Activated CD4-positive, alpha-beta T cell treated with anti-CD3 and anti-CD28 coated beads, Interleukin-2, amount 50 U/mL, for 48 hours (primary cell): ENCODE measurements at regions not wholly inside any gene's neighbourhood (a gene's known extent, or its start where the extent isn't known, plus 50 kb on each side); places are given as distances from the start of the nearest gene placed in this dataset.
"Not testable (repeated sequence)": the region's sequence is repeated elsewhere in the genome, so short reads cannot be mapped to it uniquely, and the experiment has no call there.

Experiments
- DNase-seq, 2 experiments: peaks; one replicate each; pipeline ENCODE4 v3.0.0-alpha.2; 2020

DNA sequence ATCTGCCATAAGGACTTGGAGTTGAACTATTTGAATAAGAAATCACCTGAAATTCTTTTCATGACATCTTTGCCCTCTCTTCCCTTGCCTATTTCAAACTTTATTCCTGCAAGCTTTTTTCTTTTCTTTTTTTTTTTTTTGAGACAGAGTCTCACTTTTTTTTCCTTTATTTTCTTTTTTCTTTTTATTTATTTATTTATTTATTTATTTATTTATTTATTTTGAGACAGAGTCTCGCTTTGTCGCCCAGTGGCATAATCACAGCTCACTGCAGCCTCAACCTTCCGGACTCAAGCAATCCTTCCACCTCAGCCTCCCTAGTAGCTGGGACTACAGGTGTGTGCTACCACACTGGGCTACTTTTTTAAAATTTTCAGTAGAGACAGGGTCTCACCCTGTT is 369.3 kb upstream of the ATP11B start:
- no peak for DNase-seq

DNA sequence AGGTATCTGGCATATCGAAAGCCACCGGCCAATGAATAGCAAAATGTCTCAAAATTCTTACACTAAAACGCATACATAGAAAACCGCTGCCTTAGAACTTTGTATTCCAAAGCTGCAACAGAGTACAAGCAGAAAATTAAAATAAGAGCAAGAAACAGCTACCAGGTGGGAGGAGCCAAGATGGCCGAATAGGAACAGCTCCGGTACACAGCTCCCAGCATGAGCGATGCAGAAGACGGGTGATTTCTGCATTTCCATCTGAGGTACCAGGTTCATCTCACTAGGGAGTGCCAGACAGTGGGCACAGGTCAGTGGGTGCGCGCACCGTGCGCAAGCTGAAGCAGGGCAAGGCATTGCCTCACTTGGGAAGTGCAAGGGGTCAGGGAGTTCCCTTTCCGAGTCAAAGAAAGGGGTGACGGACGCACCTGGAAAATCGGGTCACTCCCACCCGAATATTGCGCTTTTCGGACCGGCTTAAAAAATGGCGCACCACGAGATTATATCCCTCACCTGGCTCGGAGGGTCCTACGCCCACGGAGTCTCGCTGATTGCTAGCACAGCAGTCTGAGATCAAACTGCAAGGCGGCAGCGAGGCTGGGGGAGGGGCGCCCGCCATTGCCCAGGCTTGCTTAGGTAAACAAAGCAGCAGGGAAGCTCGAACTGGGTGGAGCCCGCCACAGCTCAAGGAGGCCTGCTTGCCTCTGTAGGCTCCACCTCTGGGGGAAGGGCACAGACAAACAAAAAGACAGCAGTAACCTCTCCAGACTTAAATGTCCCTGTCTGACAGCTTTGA is 367.2 kb upstream of the ATP11B start:
- not testable (repeated sequence) for DNase-seq

DNA sequence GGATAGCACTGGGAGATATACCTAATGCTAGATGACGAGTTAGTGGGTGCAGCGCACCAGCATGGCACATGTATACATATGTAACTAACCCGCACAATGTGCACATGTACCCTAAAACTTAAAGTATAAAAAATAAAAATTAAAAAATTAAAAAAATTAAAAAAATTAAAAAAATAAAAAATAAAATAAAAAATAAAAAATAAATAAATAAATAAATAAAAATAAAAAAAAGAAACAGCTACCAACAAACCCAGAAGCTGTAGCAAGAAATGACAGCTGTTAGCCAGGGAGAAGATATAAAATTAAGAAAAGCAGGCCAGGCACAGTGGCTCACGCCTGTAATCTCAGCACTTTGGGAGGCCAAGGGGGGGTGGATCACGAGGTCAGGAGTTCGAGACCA is 361.3 kb upstream of the ATP11B start:
- DNase-seq: not testable (repeated sequence)

DNA sequence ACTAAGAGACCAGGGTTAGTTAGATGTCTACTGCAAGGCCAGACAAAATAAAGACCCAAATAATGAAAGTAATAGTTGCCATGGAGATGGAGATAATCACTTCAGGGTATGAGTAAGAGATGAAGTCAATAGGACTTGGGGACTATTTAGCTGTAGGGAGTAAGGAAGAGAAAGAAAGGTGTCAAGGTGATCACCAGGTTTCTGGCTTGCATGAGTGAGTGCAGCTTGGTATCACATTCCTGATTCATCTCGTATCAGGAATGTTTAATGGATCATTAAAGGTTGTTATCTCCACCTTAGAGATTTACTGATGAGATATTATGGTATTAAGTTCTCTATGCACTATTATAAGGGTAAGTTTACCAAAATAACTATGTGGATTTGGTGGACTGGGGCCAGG is 357.4 kb upstream of the ATP11B start:
- no peak for DNase-seq

DNA sequence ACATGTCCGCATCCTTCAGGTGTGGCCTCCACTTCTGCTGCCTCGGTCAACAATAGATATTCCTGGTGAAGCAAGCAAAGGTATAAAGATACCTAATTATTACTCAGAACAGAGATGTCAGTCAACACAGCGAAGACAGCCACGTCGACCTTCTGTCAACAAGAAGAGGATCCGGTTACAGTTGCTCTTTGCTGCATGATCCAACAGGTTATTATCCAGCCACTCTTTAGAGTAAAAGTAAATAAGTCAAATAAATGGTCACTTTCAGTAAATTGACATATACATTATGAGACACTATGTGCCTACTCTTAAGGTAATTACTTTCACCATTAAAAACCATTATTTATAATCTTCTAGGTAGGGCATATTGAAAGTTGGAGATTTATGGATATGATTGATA is 356.8 kb upstream of the ATP11B start:
- no peak for DNase-seq

DNA sequence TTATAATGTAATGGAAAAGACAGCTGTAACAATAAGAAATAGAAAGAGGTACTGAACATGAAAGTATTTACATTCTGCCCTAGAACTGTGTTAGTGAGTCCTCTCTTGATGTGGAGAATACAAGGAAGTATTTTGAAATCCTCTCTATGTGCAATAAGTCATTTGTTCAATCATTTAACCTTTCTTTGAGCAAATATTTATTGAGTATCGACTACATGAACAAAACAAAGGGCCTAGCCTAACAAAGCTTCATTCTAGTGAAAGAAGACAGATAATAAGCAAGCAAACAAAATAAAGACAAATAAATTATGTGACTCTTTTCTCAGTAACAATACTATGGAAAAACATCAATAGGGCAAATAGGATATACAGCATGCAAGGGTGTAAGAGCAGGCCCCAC is 354.9 kb upstream of the ATP11B start:
- no peak for DNase-seq

DNA sequence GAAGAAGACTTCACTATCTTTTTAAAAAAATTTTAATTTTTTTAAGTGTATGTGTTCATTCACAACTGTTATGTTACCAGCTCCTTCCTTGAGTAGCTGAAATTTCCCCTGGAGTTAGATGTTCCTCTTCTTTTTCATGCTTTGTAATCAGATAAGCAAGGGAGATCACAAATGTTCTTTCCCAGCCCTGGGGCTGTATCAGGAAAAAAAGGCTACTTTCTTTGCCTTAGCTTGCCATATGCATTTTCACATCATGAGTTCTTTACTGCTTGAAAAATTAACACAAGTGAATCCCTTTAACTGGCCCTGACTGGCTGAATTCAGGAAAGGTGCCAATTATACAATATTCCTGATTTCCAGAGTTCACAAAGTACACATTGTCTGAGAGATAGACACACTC is 353.2 kb upstream of the ATP11B start:
- no peak for DNase-seq

DNA sequence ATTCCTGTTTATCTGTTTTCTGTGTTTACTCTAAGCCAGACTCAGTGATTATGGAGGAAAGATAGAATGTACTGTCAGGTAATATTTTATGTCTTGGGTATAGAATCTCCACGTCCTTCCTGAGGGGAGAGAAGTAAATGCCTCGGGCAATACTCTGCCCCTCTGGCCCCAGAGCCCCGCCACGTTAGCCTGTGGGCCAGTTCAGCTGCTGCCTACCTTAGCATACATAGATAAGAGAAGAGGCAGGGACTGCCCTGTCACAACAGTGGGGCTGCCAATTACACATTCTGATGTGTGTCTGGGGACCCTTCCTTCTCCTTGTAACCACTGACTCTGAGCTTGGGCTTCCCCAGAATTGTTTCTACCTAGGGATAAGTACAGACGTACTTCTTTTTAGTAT is 347.7 kb upstream of the ATP11B start:
- no peak for DNase-seq

DNA sequence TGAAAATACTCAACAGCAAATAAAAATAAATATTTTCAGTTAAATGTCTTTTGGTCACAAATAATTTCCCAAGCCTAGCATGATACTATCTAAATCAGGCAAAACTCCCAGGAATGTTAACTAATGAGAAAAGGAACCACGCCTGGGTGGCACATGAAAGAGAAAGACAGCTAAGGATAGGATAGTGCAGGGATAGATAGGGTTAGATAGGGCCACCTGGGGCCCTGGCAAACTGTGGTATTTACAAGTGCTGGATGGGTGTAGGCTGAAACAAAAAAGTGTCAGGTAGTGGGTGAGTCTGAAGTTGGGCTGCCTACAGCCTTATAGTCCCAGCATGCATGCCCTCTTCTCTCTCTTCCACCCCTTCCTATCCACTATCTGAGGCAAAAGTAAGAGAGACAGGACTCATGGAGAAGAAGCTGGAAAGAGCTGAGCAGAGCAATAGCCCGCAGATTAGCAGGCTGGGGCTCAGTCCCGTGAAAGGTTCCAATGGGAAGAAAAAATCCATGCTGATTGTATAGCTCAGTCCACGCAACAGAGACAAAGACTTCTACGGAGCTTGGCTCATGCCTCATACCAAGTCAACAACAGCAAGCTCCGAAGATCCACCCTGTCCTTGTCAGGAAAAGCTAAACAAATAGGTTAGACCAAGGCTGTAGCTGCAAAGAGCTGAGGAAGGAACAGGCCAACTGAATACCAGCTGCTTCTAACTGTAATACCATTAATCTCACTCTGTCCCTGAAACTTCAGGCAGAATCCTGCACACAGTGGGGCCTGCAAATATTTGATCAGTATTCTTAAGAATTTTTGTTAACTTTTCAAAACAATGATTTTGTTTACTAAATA is 342.1 kb upstream of the ATP11B start:
- DNase-seq: no peak

DNA sequence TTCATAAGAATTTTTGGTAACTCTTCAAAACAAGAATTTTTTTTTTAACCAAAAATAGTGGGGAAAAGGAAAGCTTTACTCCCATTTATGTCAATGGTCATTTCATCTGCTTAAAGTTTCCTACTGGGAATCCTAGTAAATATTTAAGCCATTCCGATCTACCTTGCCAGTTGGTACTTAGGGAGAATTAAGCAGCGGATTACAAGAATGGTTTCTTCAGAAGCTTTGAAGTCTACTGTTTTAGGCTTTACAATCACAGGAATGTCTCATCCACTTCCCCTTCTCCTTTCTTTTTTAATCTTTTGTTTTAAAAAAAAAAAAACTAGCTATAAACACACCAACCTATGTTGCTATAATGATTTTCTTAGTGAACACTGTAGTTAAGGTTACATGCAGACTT is 341.4 kb upstream of the ATP11B start:
- DNase-seq: no peak

DNA sequence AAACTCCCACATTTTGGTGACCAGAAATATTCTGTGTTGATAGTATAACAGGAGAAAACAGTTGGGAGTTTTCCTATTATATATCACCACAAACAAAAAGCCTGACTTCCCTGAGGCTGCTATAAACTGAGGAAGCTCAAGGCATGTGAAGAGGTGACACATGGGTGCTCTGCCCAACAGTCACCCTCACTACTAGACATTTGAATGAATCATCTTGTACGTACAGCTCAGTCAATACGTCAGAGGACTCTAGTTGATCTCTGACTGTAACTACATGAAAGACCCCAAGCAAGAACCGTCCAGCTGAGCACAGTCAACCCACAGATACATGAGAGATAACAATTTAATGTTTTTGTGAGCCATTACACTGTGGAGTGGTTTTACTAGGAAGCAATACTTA is 338.3 kb upstream of the ATP11B start:
- DNase-seq: no peak

DNA sequence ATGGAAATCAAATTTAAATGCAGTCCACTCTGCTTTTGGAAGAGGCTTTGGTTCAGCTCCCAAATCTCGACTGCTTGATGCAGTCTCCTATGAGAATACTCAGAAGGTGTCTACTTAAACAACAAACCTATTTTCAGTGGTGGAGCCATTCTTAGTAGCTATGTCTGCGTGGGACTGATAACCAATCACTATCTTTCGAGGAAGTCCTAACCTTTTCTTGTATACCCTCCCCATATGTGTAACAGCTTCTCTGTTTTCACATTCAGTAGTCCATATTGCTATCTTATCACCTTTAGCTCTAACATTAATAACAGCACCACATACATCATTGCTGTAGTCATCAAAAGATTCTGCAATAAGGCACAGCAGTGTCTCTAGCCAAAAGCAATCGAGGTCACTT is 333.0 kb upstream of the ATP11B start:
- DNase-seq: no peak

DNA sequence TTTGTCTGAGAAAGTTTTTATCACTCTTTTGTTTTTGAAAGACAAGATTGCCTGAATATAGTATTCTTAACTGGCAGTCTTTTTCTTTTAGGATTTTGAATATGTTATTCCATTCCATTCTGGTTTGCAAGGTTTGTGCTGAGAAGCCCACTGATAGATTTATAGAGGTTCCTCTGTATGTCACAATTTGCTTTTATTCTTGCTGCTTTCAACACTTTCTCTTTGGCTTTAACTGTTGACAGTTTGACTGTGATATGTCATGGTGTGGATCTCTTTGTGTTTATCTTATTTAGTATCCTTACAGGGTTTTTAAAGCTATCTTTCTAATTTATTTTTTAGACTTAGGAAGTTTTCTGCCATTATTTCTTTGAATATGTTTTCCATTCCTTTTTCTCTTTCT is 331.2 kb upstream of the ATP11B start:
- DNase-seq: no peak

DNA sequence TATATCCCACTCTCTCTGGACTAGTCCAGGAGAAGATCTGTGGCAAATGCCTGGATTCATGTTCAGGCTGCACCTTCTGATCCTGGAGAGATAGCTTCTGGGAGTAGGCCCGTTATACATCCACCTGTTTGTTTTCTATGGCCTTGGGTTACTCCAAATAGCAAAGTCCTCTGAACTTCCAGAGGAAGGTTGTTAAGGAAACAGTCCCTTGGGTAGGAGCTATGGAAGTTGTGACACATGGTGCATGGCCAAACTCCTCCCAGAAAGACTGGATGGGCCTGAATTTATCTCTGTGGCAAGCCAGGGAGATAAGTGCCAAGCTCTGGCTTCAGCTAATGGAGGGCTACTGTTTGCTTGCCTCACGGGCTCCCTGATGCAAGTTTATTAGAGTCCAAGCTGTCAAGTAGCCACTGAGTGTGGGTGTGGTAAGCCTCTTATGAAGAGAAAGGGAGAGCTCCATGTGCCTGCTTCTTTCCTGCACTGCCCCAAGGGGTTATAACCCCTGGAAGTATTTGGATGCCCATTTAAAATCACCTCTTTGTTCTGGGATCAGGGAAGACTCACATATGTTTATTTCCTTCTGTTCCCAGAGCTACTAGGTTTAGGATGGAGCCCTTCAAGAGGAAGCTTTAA is 328.7 kb upstream of the ATP11B start:
- no peak for DNase-seq

DNA sequence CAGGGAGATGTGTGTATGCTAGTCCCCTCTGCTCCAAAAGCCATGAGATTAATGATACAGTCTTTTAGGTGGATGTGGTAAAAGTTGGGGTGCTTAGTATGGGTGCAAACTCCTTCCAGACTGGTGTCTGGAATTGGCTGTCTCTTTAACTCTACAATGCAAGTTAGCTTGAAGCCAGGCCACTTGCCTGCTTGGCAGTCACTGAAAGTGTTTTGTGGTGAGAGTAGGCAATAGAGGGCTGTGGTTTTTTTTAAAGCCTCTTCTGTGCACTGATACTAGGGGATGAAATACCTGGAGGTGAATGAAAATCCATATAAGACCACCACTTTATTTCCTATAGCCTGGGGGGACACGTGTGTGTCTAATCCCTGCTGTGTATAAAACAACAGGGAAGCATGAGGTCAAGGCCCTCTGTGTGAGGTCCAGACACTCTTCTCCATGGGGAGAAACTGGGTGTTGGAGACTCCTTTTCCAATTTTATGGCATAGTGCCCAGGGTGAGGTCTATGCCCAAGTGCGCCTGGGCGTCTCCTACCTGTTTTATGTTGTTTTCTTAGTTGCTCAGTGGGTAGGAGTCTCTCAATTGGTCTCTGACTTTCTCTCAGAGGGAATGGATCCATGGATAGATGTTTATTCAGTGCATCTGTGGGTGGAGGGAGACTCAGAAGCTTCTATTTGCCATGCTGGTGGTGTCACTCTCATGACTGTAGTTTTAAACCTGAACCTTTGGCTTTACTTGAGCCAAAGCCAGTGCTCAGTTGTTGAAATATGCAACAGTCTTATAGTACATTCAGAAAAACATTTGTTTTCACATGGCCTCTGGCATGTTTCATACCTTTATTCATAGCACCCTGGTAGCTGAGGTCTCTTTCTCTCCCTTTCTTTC is 327.8 kb upstream of the ATP11B start:
- no peak for DNase-seq

DNA sequence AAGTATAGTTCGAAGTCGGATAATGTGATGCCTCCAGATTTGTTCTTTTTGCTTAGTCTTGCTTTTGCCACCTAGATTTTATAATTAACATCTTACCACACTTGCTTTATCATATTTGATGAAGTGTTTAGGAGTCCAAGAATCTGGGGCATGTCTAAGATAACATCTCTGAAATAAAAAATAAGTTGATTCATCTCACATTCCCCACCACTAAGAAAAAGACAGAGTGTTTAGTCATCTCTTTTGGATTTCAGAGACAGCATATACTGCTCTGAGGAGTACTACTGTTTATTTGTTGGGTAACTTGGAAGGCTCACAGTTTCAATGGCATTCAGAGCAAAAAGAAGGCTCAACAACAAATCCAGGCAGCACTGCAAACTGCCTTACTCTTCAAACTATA is 324.2 kb upstream of the ATP11B start:
- DNase-seq: no peak

DNA sequence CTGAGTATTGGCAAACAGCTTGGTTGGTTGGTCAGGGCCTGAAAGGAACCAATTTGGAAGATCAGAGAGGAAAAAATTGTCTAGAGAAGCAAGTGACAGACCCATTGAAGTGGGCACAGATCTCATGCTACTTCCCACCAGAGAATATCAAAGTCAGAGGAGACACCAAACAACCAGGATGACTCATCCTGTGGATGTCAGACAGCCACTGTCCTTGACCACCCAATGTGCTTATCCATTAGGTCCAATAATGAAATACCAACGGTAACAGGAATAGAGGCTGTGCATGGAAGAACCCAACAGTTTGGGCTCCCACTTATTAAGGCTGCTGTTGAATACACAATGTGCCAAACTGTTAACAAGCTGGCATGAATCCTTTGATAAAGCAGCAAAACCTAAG is 323.1 kb upstream of the ATP11B start:
- no peak for DNase-seq

DNA sequence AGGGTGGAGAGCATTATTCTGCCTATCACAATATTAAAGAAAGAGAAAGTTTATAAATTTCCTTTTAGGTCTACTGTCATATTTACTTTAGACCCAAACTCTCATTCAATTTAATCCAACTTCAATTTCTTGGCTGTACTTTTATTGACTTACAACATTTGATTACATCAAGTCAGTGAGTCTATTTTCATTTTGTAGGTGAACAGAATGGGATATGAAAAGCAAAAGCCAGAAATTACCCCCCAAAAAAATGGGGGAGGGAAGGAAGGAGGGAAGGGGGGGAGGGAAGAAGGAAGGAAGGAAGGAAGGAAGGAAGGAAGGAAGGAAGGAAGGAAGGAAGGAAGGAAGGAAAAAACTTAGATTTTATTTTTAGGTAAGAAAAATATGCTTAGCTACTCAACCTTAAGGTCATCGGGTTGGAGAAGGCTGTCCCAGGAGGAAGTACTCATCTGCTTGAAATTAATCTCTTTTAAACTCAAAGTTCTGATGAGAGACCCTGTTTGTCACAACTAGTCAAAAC is 320.1 kb upstream of the ATP11B start:
- no peak for DNase-seq

DNA sequence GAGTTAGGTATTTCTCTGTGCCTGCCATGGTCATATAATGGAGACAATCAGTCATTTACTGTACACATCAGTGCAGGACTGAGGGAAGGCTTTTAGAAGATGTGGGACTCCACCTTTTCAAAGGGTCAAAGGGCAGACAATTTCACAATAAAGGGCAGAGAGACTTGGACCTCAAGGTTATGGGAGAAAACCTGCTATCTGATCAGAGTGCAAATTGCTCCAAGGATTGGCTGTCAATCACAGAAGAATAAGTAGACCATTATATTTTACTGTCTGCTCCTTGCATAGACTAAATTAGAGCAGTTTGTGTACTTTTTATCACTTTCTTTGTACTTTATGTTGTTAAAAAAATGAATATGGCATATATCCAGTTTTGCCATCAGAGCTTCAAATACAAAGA is 314.9 kb upstream of the ATP11B start:
- DNase-seq: no peak

DNA sequence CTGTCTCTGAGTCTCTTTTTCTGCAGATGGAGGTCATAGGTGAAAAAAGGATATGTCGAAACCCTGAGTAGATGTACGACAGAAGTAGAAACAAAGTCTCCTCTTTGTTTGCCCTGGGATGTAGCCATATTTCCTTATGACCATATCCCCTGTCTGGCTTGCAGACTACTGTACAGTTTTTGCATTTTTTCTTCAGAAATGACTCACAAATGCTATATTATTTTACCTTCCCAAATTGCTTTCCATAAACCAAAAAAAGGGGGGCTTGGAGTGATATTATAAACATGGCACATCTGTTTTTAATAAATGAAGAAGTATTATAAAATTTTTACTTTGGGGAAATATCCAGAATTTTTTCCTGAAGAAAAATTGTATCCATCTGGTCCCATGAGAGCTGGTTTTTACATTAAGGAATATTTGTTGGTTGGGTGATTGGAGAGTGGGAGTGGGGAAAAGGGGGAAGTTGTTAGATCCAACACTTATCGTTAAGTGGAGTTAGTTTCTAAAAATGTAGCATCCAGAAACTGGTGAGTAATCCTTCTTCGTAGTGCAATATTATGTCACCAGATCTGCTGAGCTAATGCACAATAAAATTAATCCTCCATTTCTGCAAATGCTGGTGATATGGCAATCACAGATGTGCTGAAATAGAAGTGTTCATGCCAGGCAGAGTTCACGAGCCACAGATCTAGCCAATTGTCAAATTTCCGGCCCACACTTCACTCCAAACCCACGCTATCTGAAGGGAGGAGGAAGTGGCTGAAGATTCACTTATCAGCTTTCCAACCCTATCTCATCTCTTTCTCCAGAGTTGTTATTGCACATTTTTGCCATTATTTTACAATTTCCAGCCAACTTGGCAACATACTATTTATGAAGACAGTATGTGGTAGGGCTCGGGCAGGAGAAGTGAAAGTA is 313.6 kb upstream of the ATP11B start:
- DNase-seq: no peak

DNA sequence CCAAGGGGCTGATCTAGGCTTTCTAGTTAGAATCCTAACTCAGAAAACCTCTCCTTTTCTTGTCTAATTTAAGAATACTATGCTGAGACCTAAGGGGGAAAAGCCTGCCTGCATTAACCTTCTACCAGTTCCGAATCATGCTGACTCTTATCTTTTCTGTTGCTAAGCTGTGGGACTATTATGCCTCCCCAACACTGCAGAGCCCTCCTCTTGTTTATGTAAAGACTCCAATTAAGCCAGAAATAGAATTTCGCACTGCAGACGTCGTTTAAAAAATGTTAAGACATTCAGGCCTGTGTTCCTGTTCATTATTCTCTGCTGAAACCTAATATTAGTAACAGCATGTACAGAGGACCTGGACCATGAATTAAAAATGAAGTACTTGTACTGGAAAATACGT is 310.6 kb upstream of the ATP11B start:
- DNase-seq: no peak

DNA sequence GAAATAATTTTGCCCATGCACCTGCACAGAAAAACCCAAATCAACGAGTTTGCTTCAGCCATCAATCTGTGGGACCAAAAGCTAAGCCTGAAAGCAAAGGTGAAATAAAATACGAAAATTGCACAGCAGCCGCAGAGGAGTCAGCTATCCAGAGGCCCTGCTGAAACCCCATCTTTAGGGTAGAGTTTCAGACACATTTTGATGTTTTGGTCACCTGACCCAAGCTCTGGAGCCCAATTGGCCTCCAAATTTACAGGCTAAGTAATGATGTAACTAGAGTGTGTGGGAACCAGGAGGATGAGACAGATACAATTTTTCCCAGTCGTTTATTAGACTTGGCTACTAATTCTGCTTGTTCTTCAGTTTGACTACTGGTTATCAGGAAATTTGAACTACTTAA is 308.6 kb upstream of the ATP11B start:
- DNase-seq: no peak
